Thyroid gland (tissue), 4 donors: ENCODE measurements at regions not wholly inside any gene's neighbourhood (a gene's known extent, or its start where the extent isn't known, plus 50 kb on each side); places are given as distances from the start of the nearest gene placed in this dataset.

Experiments used
- POLR2A ChIP-seq, 2 donors: fragments of 450-650 bp; IDR thresholded peaks; one replicate each; pipeline ENCODE4 v1.6.1; 2017; ENCODE audit warnings: antibody characterized with exemption in 2 of 2, mild to moderate bottlenecking in 2 of 2, moderate library complexity in 1 of 2
- TF ChIP-seq, protein P1 (sequence below), 6 experiments: fragments of 200-600 bp in 3 of 6; fragments of 450-650 bp in 3 of 6; sonication (generic) in 3 of 6; IDR thresholded peaks; one replicate each; pipeline ENCODE4 v1.5.1; 2016 to 2019; ENCODE audit warnings: antibody characterized with exemption in 6 of 6, mild to moderate bottlenecking in 2 of 6, inconsistent platforms in 1 of 6, moderate library complexity in 1 of 6

- TF ChIP-seq, protein P1, sequence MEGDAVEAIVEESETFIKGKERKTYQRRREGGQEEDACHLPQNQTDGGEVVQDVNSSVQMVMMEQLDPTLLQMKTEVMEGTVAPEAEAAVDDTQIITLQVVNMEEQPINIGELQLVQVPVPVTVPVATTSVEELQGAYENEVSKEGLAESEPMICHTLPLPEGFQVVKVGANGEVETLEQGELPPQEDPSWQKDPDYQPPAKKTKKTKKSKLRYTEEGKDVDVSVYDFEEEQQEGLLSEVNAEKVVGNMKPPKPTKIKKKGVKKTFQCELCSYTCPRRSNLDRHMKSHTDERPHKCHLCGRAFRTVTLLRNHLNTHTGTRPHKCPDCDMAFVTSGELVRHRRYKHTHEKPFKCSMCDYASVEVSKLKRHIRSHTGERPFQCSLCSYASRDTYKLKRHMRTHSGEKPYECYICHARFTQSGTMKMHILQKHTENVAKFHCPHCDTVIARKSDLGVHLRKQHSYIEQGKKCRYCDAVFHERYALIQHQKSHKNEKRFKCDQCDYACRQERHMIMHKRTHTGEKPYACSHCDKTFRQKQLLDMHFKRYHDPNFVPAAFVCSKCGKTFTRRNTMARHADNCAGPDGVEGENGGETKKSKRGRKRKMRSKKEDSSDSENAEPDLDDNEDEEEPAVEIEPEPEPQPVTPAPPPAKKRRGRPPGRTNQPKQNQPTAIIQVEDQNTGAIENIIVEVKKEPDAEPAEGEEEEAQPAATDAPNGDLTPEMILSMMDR (IDR thresholded peaks at IDR 0.05), result no peak
- no peak for TF ChIP-seq POLR2A (IDR thresholded peaks at IDR 0.05)
These were observed 131.1 kb upstream of the ABCB5 start for GRCh38 chr7:20484356-20484755.
